ENCODE measurements at regions not wholly inside any gene's neighbourhood (a gene's known extent, or its start where the extent isn't known, plus 50 kb on each side); places are given as distances from the start of the nearest gene placed in this dataset.

DNA sequence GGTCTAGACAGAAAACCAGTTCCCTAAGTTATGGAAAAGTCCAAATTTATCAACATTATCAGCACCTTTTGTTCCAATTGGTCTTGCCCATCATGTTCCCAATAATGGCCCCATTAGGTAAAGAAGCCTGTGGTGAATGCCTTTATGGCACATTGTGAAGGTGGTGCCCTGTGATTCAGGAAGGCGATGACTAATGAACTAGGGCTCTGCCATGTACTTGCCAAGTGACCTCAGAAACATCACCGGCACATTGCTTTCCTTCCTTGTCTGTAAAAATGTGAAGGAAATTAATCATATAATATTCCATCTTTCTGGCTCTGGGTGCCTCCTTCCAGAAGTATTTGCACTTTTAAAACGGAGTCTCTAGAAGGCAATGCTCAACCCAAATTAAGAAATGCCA, 132.3 kb downstream of the UNC5CL start:
- no peak for DNase-seq

DNA sequence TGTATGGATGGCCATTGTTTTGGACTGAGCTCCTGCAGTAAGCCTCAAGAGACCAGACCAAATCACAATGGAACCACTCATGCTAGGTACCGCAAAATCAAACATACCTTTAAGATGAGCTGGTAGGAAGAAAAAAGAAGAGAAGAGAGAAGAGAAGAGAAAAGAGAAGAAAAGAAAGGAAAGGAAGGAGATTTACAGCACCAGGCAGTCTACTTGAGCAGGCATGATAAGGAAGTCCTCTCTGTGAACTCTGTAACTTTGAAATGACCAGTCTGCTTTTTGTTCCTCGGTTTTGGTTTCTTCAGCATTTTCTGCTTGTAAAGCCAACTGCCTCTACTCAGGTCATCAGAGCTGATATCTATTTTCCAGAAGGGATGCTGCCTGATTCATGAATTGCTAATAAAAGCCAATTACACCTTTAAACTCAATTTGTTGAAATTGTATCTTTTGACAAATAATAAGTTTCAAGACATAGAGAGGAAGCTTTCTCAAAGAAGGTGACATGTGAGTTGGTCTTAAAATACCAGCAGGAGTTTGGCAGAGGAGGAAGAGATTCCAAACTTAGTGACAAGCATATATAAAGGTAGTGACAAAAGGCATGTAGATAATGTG, 134.3 kb downstream of the UNC5CL start:
- no peak for DNase-seq

DNA sequence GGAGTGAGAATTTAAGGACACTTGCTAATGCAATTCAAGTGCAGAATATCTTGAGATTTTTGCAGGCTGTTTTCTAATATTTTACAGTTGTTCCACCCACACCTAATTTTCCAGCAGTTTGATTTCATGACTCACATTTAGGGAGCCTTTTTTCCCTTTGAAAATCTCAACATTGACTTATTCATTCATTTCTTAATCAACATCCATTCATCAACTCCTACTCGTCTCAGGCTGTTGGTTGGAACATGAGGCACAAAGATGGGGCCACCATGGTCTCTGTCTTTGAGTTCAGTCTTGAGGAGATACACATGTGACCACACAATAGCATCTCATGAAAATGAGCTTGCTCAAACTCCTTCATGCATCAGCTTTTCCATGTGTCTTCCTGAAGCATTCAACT, 135.6 kb downstream of the UNC5CL start:
- no peak for DNase-seq

DNA sequence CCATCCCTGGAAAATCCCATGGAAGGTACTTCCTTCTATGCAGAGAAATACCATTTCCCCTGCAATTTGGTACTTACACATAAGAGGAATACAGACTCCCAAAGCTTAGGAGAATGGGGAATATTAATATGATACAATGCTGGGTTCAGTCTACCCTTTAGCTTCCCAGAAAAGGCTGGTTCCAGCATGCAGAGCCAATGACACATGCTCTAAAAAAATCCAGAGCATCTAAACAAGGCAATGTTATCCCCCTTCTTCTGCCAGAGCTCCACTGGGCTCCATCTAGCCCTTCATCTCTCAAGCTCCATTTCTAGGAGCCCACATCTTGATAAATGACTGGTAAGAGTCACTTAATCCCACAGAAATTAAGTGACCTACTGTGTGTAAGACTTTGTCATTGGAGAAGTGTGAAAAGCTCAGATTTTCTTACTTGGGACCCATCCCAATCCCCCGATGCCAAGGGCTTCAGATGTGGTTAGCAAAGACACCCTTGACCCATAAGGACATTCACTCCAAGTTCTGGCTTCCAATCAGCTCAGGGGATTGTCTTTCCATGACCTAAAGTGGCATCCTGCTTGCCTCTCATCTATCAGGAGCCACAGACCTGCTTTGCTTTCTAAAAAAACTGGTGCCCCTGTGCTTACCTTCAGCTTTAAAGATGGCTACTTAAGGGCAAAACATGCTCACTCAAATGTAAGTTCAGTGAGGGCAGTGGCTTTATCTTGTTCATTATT, 137.5 kb downstream of the UNC5CL start:
- DNase-seq, result no peak

DNA sequence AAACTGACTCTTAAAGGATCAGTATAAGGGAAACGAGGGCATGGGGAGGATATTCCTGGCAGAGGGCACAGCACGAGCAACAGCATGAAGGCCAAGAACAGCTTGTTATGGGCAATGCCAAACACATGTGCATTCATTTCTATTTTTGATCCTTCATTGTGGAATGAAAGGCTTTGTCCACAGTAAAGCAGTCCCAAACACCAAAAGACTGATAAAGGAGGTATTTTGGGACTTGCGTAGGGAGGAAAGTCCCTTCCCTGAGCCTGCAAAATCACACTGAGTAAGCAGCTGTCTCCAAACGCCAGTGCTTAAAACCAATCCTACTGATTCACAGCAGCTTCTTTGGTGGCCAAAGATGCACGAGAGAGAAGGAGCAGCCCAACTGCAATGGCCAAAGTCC, 138.2 kb downstream of the UNC5CL start:
- no peak for DNase-seq

DNA sequence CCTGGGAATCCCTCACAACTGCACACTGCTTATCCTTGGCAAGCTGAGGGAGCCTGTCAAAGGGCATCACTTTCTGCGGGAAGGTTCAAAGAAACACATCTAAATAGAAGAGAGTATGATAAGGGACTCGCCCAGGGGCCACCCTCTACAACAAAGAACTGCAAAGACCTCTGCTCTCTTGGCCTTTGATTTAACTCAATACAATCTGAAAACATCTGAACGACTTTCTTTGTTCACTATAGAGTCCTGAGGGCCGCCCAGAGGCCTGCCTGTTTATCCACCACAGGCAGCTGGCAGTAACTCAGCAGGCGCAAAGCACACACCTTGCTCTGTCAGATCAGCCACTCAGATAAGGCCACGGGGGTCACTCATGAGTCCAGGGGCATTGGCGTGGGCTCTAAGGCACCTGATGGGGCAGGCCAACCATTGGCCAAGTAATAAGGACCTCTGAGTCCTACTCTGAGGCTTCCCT, 139.3 kb downstream of the UNC5CL start:
- no peak for DNase-seq

DNA sequence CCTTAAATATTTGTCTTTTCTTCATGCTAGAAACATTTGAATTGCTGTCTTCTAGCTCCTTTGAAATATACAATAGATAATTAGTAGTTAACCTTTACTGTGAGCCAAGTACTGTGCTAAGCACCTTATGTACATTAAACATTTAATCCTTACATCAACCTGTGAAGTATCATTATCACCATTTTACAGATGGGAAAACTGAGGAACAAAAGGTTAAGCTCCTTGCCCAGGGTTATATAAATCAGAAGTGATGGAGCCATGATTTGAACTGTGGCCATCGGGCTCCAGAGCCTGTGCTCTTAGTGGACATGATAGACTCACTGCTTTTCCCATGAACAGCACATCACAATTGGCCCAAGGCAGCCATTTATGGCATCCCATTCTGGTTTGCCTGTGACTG, 140.9 kb downstream of the UNC5CL start:
- no peak for DNase-seq

DNA sequence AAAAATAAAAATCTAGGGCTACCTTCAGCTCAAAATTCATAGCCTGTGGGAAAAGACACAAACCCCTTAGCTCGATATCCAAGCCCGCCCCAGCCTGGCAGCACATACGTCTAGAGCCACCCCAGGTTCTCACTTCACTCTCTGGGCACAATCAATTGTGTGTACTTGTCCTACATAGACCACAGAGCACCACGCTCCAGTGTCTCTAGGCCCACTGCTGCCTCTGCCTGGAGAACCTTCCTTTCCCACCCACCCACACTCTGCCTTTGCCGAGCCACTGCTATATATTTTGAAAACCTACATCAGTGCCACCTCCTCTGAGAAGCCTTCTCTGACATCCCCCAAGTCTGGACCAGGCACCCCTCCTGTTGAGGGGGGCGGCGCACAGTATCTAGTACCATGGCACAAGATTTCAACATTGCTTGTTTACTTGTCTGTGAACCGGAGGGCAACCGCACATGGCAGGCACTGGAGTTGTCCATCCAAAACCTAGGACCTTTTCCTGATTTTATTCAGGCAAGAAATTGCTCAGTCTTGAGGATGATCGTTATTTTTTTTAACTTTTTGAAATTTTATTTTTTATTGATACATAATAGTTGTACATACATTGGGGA, 141.5 kb downstream of the UNC5CL start:
- DNase-seq, result no peak

DNA sequence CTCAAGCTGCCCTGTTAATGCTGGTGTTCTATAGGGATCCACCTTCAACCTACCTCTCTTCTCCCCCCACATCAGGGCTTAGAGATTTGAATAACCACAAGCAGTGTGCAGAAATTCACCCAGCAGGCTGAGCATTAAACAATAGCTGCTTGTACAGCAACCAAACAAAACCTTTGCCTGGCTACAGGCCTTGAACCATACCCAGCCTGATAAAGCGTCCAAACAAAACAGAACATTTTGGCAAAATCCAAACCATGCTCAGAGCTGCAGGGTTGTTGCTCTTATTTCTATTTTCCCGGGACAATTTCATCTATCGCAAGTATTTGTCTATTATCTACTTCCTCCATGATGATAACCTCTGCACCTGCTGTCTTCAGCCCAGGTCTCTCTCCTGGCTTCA, 142.3 kb downstream of the UNC5CL start:
- DNase-seq, result no peak

DNA sequence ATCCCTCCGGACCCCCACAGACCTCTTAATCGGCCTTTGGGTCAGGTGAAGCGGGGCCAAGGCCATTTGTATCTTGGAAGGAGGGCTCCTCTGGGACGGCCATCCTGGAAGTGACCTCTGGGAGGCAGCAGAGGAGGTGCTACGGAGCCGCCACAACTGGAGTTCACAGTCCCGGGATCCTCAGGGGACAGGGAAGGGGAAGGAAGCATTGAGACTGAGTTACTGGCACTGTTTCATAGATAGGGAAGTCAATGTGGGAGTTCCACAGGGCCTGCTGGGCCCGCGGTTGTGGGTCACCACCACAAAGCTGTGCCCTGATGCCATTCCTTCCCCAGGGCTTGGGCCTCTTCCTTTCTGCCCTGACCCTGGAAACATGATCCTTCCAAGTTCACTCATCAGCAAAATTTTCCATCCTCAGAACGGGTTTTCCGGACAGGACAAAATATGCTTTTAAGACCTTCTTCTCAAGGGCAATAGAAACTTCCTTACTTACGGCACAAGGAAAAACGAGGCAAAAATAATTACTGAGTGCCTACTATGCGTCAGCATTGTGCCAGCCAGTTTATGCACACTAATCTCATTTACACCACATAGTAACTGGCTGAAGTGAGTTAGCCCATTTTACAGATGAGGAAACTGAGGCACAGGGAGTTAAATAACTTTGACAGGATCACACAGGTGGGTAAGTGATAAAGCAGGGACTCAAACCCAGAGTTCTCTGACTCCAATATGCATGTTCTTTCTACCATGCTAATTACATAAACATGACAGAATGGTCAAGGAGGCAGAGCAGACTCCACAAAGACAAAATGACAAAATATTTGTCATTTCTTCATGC, 143.8 kb downstream of the UNC5CL start:
- no peak for DNase-seq

DNA sequence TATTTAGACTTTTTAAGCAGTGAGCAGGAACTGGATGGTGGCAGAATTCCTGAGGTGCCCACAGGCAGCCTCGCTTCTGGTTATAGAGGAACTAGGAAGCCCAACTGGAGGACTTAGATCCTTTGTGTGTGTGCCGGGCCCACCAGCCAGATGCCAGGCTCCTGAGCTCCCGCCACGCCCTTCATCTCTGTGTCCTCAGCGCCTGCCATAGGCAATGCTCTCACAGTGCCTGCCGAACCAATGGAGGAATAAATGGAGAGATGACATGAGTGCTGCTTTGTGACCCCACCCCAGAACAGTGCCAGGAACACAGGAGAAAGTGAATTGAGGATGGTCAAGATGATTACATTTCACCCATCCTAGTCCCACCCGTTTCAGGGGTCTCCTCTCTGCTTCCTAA, 146.0 kb downstream of the UNC5CL start:
- no peak for DNase-seq

DNA sequence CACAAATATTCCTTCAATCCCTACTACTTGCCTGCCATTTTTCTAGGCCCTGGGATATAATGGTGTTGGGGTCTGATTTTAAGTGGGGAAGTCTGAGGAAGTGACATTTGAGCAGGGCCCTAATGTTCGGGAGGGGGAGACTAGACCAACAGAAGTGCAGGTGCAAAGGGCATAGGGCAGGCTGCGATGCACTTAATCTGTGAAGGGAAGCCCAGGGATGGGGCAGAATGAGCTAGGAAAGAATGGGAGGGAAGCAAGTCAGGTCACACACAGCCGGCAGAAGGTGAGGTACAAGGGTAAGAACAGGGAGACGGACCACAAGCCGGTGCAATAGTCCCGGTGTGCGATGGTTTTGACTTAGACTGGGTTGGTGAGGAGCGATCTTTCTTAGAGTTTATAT, 146.8 kb downstream of the UNC5CL start:
- DNase-seq, result no peak

DNA sequence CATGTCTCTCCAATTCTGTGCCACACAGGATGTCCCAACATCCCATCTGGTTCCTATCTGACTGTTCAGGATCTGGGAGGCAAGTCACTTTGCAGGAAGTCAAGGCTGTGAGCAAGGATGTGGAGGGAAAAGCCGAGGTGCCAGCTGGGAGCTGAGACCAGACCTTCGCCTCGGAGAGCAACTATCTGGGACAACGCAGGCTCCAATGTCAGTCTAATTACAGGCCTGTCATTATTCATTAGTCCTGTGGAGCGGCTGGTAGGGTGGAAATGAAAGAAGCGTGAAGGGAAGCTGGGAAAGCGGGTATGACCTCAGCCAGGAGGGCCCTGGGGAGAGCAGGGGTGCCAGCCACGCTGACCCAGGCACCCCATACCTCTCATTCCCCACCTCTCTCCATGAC, 147.3 kb downstream of the UNC5CL start:
- no peak for DNase-seq

DNA sequence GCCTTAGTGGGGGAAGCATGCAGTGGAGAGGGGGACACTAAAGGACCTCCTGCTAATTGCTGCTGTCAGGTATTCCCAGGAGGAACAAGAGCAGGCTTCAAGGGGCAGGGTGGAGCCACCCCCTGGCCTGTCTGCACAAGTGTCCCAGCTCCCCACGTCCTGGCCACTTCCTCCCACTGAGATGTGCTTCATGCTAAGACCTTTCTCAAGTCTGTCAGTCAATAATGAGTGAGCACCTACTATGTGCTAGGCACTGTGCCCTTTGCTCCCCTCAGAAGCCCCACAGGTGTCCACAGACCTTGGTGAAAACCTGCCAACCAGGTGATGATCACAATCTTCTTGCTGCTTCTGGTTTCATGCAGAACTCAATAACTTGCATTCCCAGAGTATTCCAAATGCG, 147.9 kb downstream of the UNC5CL start:
- no peak for DNase-seq

DNA sequence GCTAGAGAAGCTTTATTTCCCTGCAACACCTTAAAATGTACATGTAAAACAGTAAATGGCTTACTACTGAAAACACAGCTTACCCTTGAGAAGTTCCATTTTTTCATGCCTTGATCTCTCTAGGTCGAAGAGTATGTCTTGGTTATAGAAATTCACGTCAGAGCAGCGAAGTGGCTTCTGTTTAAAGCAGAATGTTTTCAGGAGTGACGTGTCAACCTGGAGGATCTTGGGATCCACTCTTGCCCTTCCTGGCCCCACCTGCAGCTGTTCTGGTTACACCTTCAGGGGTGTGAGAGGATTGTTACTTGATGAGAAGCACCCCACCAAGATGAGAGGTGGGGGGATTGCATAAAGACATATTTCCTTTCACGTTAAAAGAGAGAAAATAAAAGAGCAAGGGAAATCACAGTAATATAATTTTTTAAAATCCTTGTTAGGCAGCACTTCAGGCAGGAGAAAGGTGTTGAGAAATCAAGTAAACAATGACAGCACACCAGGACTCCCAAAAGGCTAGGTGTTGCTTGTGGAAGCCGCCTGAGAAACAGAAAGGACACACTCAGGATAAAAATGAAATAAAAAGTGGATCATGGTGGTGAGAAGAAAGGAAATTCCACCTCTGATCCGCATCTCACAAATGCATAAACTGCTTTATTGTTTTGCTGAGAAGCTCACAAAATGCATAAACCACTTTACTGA, 149.7 kb downstream of the UNC5CL start:
- DNase-seq, result no peak

DNA sequence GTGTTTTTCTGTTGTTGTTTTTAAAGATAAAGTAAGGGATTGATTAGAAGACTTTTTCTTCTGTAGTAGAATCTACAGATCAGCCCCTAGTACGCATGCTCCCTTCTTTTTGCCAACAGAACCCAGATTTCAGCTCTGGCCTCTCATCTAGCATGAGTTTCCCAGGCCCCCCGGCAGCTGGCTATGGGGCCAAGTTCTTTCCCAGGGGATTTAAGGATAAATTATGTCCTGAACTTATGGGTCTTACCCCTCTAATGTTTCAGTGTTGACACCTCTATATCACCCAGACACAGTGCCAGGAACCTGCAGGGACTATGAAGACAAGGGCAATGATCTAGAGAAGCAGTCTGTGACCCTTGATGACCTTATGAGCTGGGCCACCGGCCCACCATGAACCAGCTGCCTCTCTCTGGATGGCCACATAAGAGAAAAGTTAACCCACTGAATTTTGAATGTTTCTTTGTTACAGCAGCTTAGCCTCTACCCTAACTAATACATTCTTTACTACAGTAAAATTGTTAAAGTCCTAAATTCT, 150.5 kb downstream of the UNC5CL start:
- no peak for DNase-seq

DNA sequence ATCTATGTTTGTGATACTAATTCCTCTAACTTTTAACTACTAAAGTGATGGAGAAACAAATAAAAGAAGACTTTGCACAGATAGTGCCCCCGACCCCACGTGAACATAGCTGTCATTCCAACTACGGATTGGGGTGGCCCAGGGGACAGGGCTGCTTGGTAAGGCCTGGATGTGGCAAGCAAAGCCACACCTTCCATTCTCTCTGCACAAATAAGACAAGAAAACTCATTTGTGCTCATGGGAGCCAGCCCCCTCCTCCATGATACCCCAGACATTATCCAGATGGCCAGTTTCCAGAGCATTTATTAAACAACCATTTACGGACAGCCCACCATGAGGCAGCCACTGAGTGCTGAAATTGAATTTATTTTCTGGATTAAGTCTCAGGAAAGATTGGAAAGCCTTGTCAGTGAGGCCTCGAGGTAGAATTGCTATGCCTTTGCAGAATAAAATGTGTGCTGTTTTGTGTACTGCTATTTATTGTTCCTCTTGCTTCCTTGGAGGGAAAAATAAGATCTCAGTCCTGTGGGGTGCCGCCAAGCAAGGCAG, 151.2 kb downstream of the UNC5CL start:
- DNase-seq, result no peak

DNA sequence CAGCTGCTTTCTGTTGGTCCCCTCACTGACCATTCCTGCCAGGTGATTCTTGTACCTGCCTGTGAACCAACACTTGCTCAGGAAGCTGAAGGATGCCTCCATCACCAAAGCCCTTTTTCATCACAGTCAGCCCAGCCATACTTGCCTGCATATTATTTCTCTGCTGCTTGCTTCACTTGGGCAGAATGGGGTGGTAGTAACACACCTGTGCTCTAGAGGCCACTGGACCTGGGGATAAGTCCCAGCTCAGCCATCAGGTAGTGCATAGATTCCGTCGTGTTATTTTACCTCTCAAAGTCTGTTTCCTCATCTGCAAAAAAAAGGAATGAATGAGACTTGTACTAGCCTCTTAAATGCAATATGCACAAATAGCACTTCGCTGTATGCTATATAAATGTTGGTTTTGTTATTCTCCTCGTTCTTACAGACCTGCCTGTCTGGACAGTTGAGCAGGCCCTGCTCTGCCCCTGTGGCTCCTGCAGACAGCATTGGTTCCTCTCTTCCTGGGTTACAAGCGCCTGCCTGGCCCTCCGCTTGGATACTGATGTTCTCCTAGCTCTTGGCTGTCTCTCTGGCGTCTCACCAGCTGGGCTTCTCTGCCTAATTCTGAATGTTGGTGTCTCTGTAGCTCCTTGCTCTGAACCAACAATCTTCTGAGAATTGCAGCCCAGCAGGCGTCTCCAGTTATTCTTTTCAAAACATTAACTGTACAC, 151.8 kb downstream of the UNC5CL start:
- no peak for DNase-seq

DNA sequence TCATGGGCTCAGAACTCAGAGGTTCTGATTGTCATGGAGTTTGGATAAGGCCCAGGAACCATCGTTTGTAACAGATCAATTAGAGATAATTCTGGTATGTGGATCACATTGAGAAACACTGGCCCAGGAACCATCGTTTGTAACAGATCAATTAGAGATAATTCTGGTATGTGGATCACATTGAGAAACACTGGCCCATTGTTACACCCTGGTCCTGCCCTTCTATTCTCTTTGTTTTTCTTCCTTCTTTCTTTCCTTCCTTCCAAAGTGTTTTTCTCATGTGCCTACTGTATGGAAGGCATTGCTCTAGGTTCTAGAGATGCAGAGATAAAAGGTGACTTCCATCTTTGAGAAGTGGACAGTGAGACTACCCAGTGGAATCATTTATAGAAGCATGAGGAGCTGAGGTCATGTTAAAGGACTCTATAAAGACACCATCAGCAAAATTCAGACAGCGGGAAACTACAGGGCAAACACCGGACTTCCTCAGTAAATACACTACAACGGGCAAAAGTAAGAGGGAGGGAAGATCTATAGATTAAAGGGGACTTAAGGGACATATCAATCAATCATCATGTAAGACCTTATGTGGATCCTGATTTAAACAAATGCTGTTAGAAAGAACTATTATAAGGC, 153.8 kb downstream of the UNC5CL start:
- DNase-seq, result no peak

DNA sequence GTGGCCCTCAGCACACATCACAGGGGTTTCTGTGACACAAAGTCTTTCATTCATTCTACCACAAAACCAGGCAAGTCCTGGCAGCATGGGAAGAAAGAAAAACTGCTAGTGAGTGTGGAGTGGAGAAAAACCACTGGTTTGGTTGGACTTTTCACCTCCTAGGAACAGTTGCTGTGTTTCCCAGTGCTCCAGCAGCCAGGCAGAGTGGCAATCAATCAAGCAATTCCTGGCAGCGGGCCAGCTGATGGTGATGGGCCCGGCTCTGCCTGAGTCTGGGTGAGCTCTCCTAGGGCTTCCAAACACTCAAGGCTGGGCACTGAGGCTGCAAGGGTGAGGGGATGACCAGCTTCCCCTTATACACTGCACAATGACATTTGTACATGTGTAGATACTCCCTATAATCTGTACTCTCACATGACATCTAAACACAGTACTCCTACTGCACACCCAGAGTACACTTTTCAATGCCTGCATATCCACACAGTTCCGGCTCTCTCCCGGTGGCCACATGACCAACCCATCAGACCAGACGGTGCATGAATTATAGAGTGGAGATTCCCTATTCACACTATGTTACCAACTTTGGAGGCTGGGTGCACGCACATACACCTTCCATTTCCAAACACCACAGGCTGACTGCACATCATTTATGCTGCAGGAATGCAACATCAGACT, 156.6 kb downstream of the UNC5CL start:
- DNase-seq, result peak; percentile 32

DNA sequence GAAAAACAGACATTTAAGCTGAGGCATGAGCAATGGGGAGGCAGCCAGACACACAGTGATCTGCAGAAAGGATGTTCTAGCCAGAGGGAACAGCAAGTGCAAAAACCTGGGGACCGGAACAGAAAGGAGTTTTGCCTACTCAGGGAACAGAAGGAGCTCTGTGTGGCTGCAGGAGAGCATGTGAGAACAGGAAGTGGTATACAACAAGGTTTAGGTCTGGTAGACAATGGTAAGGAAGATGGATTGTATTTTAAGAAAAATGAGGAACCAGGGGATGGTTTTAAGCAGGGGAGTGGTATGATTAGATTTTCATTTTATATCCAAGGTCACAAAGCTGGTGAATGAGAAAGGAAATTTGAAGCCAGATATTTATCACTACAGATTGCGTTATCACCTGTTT, 157.5 kb downstream of the UNC5CL start:
- DNase-seq, result no peak
